ENCODE measurements at regions not wholly inside any gene's neighbourhood (a gene's known extent, or its start where the extent isn't known, plus 50 kb on each side); places are given as distances from the start of the nearest gene placed in this dataset.

GRCh38 chr4:24032371-24032989, 142.6 kb upstream of the PPARGC1A start:
- H3K9me3 Mint-ChIP-seq: no peaks in the 10 kb centered on the region
- no peak overlapping the region for H3K27ac Mint-ChIP-seq (ENCODE audit: unreplicated experiment)
- no peak overlapping the region for H3K4me3 Mint-ChIP-seq
- no peaks in the 10 kb centered on the region for H3K36me3 Mint-ChIP-seq (ENCODE audit: low read depth)
- peak; percentile 46 for TF ChIP-seq CTCF (conservative IDR thresholded peaks at IDR 0.05)
- DNase-seq (ENCODE audit: low read depth, low spot score): no peak
- H3K4me1 Mint-ChIP-seq: no peaks in the 10 kb centered on the region
- no peaks in the 10 kb centered on the region for H3K27me3 Mint-ChIP-seq (ENCODE audit: low read depth)

DNA sequence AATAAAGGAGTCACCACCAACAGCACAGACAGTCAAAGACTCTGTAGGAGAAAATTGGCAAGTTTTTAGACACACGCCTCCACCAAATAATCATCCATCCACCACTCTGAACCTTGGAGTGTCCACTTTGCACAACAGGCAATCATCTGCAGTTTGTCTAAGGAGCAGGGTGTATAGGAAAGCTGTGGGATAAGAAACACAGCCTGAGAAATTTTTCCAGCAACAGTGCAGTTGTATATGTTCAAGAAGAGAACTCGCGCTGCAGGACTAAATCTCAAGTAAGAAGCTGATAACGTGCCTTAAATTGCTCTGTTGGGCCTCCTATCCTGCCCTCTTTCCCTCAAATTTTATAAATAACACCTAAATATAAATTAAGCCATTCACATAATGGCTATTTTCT, 136.7 kb upstream of the PPARGC1A start:
- H3K4me1 Mint-ChIP-seq: no peaks in the 10 kb centered on the region

GRCh38 chr4:24024605-24025004, 134.8 kb upstream of the PPARGC1A start:
- H3K27ac Mint-ChIP-seq (ENCODE audit: unreplicated experiment): no peak overlapping the region
- no peaks in the 10 kb centered on the region for H3K36me3 Mint-ChIP-seq (ENCODE audit: low read depth)
- no peak for TF ChIP-seq CTCF (conservative IDR thresholded peaks at IDR 0.05)
- no peak overlapping the region for H3K4me3 Mint-ChIP-seq
- no peaks in the 10 kb centered on the region for H3K9me3 Mint-ChIP-seq
- no peaks in the 10 kb centered on the region for H3K27me3 Mint-ChIP-seq (ENCODE audit: low read depth)
- DNase-seq (ENCODE audit: low read depth, low spot score): no peak
- H3K4me1 Mint-ChIP-seq: no peaks in the 10 kb centered on the region

More for the DNA sequence above, 136.7 kb upstream of the PPARGC1A start:
- H3K9me3 Mint-ChIP-seq: no peaks in the 10 kb centered on the region
- H3K27me3 Mint-ChIP-seq (ENCODE audit: low read depth): no peaks in the 10 kb centered on the region
- no peak for TF ChIP-seq CTCF (conservative IDR thresholded peaks at IDR 0.05)
- no peaks in the 10 kb centered on the region for H3K36me3 Mint-ChIP-seq (ENCODE audit: low read depth)
- no peak overlapping the region for H3K4me3 Mint-ChIP-seq
- no peak overlapping the region for H3K27ac Mint-ChIP-seq (ENCODE audit: unreplicated experiment)
- DNase-seq (ENCODE audit: low read depth, low spot score): no peak

GRCh38 chr4:24024157-24024556, 134.3 kb upstream of the PPARGC1A start:
- Mint-ChIP-seq H3K36me3 (ENCODE audit: low read depth) (no peaks in the 10 kb centered on the region), H3K9me3 (no peaks in the 10 kb centered on the region), H3K4me3 (no peak overlapping the region)

GRCh38 chr4:24015782-24016181, 125.9 kb upstream of the PPARGC1A start:
- no peak overlapping the region for H3K4me3 Mint-ChIP-seq
- no peak for TF ChIP-seq CTCF (conservative IDR thresholded peaks at IDR 0.05)
- no peaks in the 10 kb centered on the region for H3K36me3 Mint-ChIP-seq (ENCODE audit: low read depth)
- H3K4me1 Mint-ChIP-seq: peaks cover 12% of the 10 kb centered on the region
- no peak for DNase-seq (ENCODE audit: low read depth, low spot score)
- H3K27me3 Mint-ChIP-seq (ENCODE audit: low read depth): no peaks in the 10 kb centered on the region
- H3K9me3 Mint-ChIP-seq: peaks cover 2% of the 10 kb centered on the region
- H3K27ac Mint-ChIP-seq (ENCODE audit: unreplicated experiment): no peak overlapping the region

More at GRCh38 chr4:24024157-24024556, 134.3 kb upstream of the PPARGC1A start:
- no peak for TF ChIP-seq CTCF (conservative IDR thresholded peaks at IDR 0.05)
- Mint-ChIP-seq H3K4me1 (no peaks in the 10 kb centered on the region), H3K27ac (ENCODE audit: unreplicated experiment) (no peak overlapping the region), H3K27me3 (ENCODE audit: low read depth) (no peaks in the 10 kb centered on the region)
- no peak for DNase-seq (ENCODE audit: low read depth, low spot score)
